NT2/D1 (cell line): ENCODE measurements at regions not wholly inside any gene's neighbourhood (a gene's known extent, or its start where the extent isn't known, plus 50 kb on each side); places are given as distances from the start of the nearest gene placed in this dataset.

ENCODE experiments used
- SUZ12 ChIP-seq: IDR thresholded peaks from 2 replicates; pipeline ENCODE4 v1.6.1; 2011; ENCODE audit not compliant: insufficient read length, insufficient read depth; ENCODE audit errors: extremely low read depth
- YY1 ChIP-seq: IDR thresholded peaks from 2 replicates; pipeline ENCODE4 v1.6.1; 2011; ENCODE audit not compliant: insufficient read length, insufficient read depth
- ZNF274 ChIP-seq: IDR thresholded peaks from 2 replicates; pipeline ENCODE4 v1.6.1; 2011; ENCODE audit warnings: mild to moderate bottlenecking, low read depth, low read length

- TF ChIP-seq ZNF274 (no peak), YY1 (no peak), SUZ12 (no peak)
Observed at GRCh38 chr20:40361916-40362315, 327.1 kb downstream of the MAFB start.
